ENCODE measurements at regions not wholly inside any gene's neighbourhood (a gene's known extent, or its start where the extent isn't known, plus 50 kb on each side); places are given as distances from the start of the nearest gene placed in this dataset.

GRCh38 chr7:69272101-69272500 lies 326.2 kb upstream of the AUTS2 start:
- TF ChIP-seq POLR2A (IDR thresholded peaks at IDR 0.05) = no peak
- TF ChIP-seq, protein P1, sequence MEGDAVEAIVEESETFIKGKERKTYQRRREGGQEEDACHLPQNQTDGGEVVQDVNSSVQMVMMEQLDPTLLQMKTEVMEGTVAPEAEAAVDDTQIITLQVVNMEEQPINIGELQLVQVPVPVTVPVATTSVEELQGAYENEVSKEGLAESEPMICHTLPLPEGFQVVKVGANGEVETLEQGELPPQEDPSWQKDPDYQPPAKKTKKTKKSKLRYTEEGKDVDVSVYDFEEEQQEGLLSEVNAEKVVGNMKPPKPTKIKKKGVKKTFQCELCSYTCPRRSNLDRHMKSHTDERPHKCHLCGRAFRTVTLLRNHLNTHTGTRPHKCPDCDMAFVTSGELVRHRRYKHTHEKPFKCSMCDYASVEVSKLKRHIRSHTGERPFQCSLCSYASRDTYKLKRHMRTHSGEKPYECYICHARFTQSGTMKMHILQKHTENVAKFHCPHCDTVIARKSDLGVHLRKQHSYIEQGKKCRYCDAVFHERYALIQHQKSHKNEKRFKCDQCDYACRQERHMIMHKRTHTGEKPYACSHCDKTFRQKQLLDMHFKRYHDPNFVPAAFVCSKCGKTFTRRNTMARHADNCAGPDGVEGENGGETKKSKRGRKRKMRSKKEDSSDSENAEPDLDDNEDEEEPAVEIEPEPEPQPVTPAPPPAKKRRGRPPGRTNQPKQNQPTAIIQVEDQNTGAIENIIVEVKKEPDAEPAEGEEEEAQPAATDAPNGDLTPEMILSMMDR (IDR thresholded peaks at IDR 0.05) = no peak
